ENCODE measurements at regions not wholly inside any gene's neighbourhood (a gene's known extent, or its start where the extent isn't known, plus 50 kb on each side); places are given as distances from the start of the nearest gene placed in this dataset.

GRCh38 chr1:157457279-157457678, 95.0 kb downstream of the FCRL5 start:
- TF ChIP-seq POLR2A (IDR thresholded peaks at IDR 0.05; ENCODE audit: low read depth, low read length) (no peak), CTCF (conservative IDR thresholded peaks at IDR 0.05; ENCODE audit: low read depth, low read length) (no peak), NFE2L2 (IDR thresholded peaks at IDR 0.05; ENCODE audit: low read depth, low read length) (no peak), MAZ (IDR thresholded peaks at IDR 0.05; ENCODE audit: borderline replicate concordance, low read depth, low read length) (no peak), ELK1 (IDR thresholded peaks at IDR 0.05; ENCODE audit: borderline replicate concordance, low read depth, low read length) (no peak), CEBPB (IDR thresholded peaks at IDR 0.05; ENCODE audit: low read depth, low read length) (no peak), SMC3 (IDR thresholded peaks at IDR 0.05; ENCODE audit: low read depth, low read length) (no peak), RCOR1 (IDR thresholded peaks at IDR 0.05; ENCODE audit: insufficient replicate concordance, low read length) (no peak), BHLHE40 (IDR thresholded peaks at IDR 0.05; ENCODE audit: low read depth, low read length) (no peak), RAD21 (IDR thresholded peaks at IDR 0.05; ENCODE audit: low read length) (no peak), USF2 (IDR thresholded peaks at IDR 0.05; ENCODE audit: low read depth, low read length) (no peak)
